ENCODE measurements at regions not wholly inside any gene's neighbourhood (a gene's known extent, or its start where the extent isn't known, plus 50 kb on each side); places are given as distances from the start of the nearest gene placed in this dataset.

DNA sequence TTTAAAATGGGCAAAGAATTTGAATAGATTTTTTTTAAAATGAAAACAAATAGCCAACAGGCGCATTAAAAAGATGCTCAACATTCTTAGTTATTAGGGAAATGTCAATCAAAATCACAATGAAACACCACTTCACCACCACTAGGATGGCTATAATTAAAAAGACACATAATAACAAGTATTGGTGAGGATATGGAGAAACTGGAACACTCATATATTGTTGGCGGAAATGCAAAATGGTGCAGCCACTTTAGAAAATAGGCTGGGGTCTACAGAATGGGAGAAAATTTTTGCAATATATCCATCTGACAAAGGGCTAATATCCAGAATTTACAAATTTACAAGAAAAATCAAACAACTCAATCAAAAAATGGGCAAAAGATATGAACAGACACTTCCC, 107.8 kb upstream of the FOXD3 start:
- Mint-ChIP-seq H3K27me3 (ENCODE audit: insufficient read depth) (peaks cover 2% of the 10 kb centered on the region; the same call in 1 of the 2 replicates), H3K4me1 (ENCODE audit: low read depth) (no peaks in the 10 kb centered on the region), H3K27ac (no peak overlapping the region), H3K9me3 (peaks cover 21% of the 10 kb centered on the region), H3K36me3 (ENCODE audit: low read depth) (no peaks in the 10 kb centered on the region), H3K4me3 (no peak overlapping the region)
- TF ChIP-seq, protein P1, sequence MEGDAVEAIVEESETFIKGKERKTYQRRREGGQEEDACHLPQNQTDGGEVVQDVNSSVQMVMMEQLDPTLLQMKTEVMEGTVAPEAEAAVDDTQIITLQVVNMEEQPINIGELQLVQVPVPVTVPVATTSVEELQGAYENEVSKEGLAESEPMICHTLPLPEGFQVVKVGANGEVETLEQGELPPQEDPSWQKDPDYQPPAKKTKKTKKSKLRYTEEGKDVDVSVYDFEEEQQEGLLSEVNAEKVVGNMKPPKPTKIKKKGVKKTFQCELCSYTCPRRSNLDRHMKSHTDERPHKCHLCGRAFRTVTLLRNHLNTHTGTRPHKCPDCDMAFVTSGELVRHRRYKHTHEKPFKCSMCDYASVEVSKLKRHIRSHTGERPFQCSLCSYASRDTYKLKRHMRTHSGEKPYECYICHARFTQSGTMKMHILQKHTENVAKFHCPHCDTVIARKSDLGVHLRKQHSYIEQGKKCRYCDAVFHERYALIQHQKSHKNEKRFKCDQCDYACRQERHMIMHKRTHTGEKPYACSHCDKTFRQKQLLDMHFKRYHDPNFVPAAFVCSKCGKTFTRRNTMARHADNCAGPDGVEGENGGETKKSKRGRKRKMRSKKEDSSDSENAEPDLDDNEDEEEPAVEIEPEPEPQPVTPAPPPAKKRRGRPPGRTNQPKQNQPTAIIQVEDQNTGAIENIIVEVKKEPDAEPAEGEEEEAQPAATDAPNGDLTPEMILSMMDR (IDR thresholded peaks at IDR 0.05), result no peak
- no peak for DNase-seq

DNA sequence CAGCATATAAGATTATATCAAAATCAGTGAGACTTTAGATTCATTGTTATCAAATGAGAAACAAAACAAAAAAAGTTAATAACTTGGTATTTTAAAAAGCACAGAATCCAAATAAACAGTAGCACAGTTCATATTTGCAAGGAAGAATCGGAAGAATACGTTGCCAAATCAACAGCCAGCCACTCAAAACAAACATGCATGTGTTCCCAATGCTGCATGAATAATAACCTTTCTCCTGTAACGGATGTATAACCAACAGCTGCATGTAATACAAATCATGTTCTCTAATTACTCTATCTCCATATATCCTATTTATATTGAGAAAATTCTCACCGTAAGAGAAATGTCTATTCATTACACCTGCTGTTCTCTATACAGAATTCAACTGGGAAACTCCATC, 98.9 kb upstream of the FOXD3 start:
- no peak overlapping the region for H3K27ac Mint-ChIP-seq

DNA sequence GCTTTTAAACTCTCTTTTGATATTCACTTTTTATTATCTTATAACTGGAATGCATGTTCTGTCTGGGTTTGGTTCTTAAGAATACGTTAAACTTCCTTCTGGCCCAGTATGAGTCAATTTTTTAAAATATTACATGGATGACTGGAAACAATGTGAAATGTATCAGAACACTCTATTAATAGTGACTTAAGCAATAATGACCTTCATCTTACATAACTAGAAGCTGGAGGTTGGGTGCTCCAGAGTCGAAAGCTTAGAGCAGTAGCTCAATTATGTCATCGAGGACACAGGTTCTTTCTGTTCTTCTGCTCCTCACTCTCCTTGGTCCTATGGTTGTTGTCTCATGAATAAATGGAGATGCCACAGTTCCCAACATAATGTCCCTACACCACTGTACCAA, 91.6 kb upstream of the FOXD3 start:
- Mint-ChIP-seq H3K4me1 (ENCODE audit: low read depth) (no peaks in the 10 kb centered on the region), H3K27ac (no peak overlapping the region), H3K27me3 (ENCODE audit: insufficient read depth) (no peaks in the 10 kb centered on the region; the same call in 1 of the 2 replicates), H3K9me3 (peaks cover 35% of the 10 kb centered on the region), H3K36me3 (ENCODE audit: low read depth) (no peaks in the 10 kb centered on the region; the same call in 1 of the 2 replicates), H3K4me3 (no peak overlapping the region)
- no peak for DNase-seq
- TF ChIP-seq, protein P1 (IDR thresholded peaks at IDR 0.05), result no peak

More for the DNA sequence above, 98.9 kb upstream of the FOXD3 start:
- no peak for DNase-seq
- TF ChIP-seq, protein P1 (IDR thresholded peaks at IDR 0.05), result no peak
- Mint-ChIP-seq H3K9me3 (peaks cover 24% of the 10 kb centered on the region), H3K4me1 (ENCODE audit: low read depth) (no peaks in the 10 kb centered on the region), H3K4me3 (no peak overlapping the region), H3K36me3 (ENCODE audit: low read depth) (no peaks in the 10 kb centered on the region), H3K27me3 (ENCODE audit: insufficient read depth) (peaks cover 3% of the 10 kb centered on the region)

DNA sequence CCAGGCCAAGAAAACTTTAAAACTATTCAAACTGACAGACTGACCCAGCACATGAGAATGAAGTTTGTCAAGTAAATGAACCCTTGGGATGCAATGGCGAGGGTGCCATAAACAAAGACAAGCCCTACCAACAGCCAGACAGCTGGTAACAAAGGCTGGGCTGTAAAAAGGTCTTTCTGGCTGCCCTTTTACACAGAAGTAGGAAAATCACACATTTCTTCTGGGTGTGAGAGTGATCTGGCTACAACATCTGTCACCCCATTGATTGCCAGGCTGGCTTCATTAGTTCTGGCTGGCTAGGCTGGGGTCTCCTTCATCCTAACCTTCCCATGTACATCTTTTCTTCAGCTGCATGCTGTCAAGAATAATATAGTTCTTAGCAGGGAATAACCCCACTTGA, 83.6 kb upstream of the FOXD3 start:
- Mint-ChIP-seq H3K4me1 (ENCODE audit: low read depth) (no peaks in the 10 kb centered on the region), H3K4me3 (no peak overlapping the region), H3K9me3 (peaks cover 29% of the 10 kb centered on the region), H3K27ac (no peak overlapping the region), H3K27me3 (ENCODE audit: insufficient read depth) (no peaks in the 10 kb centered on the region; the same call in none of the 2 replicates), H3K36me3 (ENCODE audit: low read depth) (no peaks in the 10 kb centered on the region)
- TF ChIP-seq, protein P1 (IDR thresholded peaks at IDR 0.05), result no peak
- no peak for DNase-seq

DNA sequence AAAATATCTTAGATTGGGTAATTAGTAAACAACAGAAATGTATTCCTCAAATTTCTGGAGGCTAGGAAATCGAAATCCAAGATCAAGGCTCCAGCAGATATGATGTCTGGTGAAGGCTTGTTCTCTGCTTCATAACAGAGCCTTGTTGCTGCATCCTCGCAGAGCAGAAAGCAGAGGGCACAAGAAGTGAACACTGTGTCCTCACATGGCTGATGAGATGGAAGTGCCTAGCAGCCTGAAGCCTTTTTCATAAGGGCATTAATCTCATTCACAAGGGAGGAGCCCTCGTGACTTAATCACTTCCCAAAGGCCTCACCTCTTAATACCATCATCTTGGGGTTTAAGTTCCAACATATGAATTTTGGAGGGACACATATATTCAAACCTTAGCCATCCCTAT, 77.2 kb upstream of the FOXD3 start:
- no peaks in the 10 kb centered on the region for H3K4me1 Mint-ChIP-seq (ENCODE audit: low read depth)
- H3K4me3 Mint-ChIP-seq, result no peak overlapping the region
- H3K9me3 Mint-ChIP-seq, result no peaks in the 10 kb centered on the region
- no peak for DNase-seq
- no peak overlapping the region for H3K27ac Mint-ChIP-seq
- H3K36me3 Mint-ChIP-seq (ENCODE audit: low read depth), result no peaks in the 10 kb centered on the region
- TF ChIP-seq, protein P1 (IDR thresholded peaks at IDR 0.05), result no peak
- no peaks in the 10 kb centered on the region for H3K27me3 Mint-ChIP-seq (ENCODE audit: insufficient read depth)

DNA sequence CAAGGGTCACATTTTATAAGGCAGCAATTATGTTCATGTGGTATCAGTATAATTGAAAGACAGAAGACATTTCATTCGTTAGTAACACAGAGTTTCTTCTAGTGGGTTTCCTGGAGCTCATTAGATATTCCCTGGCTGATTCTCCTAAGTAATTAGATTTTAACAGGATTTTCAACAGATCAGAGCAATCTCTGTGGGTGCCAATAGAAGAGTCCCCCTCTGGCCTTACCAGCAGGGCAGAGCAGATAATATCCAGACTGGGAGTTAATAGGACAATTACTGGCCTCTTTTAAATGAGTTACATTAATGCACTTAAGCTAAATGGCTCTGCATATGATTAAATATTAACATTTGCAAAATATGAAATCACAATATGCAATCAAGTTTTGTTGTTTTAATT, 74.2 kb upstream of the FOXD3 start:
- Mint-ChIP-seq H3K4me3 (no peak overlapping the region), H3K36me3 (ENCODE audit: low read depth) (no peaks in the 10 kb centered on the region)

More for the DNA sequence above, 74.2 kb upstream of the FOXD3 start:
- H3K27me3 Mint-ChIP-seq (ENCODE audit: insufficient read depth), result no peaks in the 10 kb centered on the region
- H3K27ac Mint-ChIP-seq, result no peak overlapping the region
- H3K9me3 Mint-ChIP-seq, result no peaks in the 10 kb centered on the region
- no peaks in the 10 kb centered on the region for H3K4me1 Mint-ChIP-seq (ENCODE audit: low read depth)
- TF ChIP-seq, protein P1 (IDR thresholded peaks at IDR 0.05), result no peak
- DNase-seq, result no peak

All from HFFc6 (cell line).